ENCODE measurements at regions not wholly inside any gene's neighbourhood (a gene's known extent, or its start where the extent isn't known, plus 50 kb on each side); places are given as distances from the start of the nearest gene placed in this dataset.

DNA sequence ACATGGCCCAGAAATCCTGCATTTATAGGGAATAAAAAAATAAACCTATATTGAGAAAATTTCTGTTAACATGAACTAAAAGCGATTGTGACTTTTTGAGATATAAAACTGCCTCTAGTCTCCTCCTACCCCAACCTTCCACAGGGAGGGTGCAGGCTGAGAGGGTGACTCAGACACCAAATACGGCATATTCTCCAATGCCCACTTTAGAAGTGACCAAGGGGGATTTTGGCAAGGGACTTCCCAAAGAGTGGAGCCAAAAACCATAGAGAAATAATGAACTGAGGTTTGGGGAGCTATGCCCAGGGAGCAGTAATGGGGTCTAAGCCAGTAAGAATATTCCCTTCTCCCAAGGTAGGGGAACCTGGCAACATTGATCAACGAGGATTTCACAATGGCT lies 124.9 kb upstream of the ZC3H12C start:
- DNase-seq (ENCODE audit: low read depth), result no peak
- TF ChIP-seq, protein P1, sequence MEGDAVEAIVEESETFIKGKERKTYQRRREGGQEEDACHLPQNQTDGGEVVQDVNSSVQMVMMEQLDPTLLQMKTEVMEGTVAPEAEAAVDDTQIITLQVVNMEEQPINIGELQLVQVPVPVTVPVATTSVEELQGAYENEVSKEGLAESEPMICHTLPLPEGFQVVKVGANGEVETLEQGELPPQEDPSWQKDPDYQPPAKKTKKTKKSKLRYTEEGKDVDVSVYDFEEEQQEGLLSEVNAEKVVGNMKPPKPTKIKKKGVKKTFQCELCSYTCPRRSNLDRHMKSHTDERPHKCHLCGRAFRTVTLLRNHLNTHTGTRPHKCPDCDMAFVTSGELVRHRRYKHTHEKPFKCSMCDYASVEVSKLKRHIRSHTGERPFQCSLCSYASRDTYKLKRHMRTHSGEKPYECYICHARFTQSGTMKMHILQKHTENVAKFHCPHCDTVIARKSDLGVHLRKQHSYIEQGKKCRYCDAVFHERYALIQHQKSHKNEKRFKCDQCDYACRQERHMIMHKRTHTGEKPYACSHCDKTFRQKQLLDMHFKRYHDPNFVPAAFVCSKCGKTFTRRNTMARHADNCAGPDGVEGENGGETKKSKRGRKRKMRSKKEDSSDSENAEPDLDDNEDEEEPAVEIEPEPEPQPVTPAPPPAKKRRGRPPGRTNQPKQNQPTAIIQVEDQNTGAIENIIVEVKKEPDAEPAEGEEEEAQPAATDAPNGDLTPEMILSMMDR (conservative IDR thresholded peaks at IDR 0.05; ENCODE audit: control insufficient read depth, insufficient read depth, low read depth, low read length), result no peak
- no peak overlapping the region for H3K4me3 ChIP-seq (ENCODE audit: control insufficient read depth, low read depth, low read length)

DNA sequence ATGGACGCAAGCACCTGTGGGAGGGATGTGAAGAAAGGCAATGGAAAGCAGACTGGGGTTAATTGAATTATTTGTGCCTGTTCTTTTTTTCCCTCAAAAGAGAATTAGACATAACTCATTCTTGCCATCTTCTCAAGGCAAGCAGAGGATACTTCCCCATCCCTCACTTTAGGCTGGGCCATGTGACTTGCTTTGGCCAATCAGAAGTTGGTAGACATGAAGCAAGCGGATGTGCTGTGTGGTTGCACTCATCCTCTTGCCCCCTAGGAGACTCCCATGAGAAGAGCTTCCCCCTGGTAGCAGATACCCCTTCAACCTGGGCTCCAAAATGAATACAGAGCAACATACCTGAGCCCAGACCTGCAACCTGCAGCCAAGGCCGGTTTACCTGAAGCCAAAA lies 124.4 kb upstream of the ZC3H12C start:
- no peak overlapping the region for H3K4me3 ChIP-seq (ENCODE audit: control insufficient read depth, low read depth, low read length)
- DNase-seq (ENCODE audit: low read depth), result no peak
- TF ChIP-seq, protein P1 (conservative IDR thresholded peaks at IDR 0.05; ENCODE audit: control insufficient read depth, insufficient read depth, low read depth, low read length), result no peak

DNA sequence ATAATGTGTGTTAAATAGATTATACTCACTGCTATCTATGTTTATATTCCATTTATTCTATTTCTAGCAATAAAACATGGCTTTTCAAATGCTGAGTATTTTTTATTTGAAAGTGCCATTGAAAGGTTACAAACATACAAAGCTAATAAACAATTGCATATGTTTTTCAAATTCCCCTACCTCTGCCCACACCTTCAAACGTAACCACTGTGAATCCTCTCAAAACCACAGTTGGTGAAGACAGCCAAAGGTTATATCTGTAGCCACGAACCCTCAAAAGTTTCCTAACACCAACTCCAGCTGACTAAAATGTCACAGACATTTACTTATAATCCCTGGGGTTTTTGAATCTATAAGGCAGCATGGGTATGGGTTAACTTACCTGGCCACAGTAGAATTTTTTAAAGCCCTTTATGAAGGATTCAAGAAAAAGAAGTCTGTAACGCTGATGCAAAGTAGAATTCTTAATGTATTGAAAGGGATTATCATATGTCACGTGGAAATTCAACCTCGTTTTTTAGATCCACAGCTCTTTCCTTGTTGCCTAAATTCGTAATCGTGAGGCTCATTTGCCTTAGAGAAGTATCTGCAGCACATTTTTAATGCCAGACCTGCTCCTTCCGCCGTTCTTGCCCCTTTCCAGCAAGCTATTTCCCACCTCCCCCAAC lies 122.5 kb upstream of the ZC3H12C start:
- DNase-seq (ENCODE audit: low read depth), result no peak

DNA sequence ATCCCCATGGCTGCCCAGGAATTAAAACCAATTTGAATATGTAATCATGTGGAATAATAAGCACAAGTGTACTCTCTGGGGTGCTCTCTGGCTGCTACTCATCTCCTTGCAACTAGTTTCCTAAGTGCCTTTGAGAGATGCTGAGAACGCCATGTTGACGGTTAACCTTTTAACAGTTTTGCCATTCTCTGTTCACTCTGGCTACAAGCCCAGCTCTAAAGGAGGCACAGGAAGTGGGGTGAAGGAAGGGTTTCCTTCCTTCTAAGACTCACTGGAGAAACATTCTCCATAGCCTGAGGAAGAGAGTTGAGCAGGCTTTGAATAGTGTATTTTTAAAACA lies 122.0 kb upstream of the ZC3H12C start:
- TF ChIP-seq, protein P1 (conservative IDR thresholded peaks at IDR 0.05; ENCODE audit: control insufficient read depth, insufficient read depth, low read depth, low read length), result no peak
- H3K4me3 ChIP-seq (ENCODE audit: control insufficient read depth, low read depth, low read length), result no peak overlapping the region
- peak; percentile 63 for DNase-seq (ENCODE audit: low read depth)

More for the DNA sequence above, 122.5 kb upstream of the ZC3H12C start:
- H3K4me3 ChIP-seq (ENCODE audit: control insufficient read depth, low read depth, low read length), result no peak overlapping the region
- TF ChIP-seq, protein P1 (conservative IDR thresholded peaks at IDR 0.05; ENCODE audit: control insufficient read depth, insufficient read depth, low read depth, low read length), result no peak

DNA sequence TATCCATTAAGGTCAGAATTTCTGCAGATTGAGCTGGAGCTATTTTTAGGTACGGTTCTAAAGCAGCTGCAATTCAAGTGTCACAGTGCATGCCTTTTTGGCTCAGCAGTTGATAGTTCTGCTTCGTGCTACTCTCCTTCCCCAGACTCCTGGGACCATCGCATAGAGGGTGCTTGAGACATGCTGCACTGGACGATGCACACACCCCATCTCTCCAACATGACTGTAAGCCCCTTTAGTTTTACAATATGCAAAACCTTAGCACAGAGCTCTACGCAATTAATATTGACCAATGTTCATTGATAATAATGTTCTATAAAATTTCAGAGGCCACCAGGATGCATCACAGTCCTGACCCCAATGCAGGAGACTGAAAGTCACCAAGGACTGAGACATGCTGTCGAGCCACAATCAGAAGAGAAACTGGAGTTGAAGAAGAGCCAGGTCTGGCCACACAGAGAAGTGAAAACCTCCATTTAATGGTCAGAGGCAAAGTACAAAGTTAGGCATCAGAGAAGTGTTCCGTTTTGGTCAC lies 120.9 kb upstream of the ZC3H12C start:
- no peak overlapping the region for H3K4me3 ChIP-seq (ENCODE audit: control insufficient read depth, low read depth, low read length)
- TF ChIP-seq, protein P1 (conservative IDR thresholded peaks at IDR 0.05; ENCODE audit: control insufficient read depth, insufficient read depth, low read depth, low read length), result no peak
- no peak for DNase-seq (ENCODE audit: low read depth)

DNA sequence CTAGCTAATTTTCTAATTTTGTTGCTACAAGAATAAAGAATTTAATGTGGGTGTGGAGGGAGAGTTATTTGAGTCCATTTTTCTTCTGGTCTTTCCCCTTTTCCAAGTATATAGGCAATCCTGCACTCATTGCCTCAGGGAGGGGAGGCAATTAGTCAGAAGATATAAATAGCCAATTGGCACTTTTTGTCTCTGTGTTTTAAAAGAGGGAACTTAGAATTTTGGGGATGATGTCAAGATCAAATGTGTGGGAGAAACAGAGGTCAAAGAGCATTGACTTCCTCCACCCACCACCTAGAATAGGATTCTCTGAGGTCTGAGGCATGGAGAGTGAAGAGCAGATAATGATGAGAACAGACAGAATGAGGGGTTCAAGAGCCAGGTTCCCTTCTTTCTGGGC lies 120.3 kb upstream of the ZC3H12C start:
- H3K4me3 ChIP-seq (ENCODE audit: control insufficient read depth, low read depth, low read length), result no peak overlapping the region
- TF ChIP-seq, protein P1 (conservative IDR thresholded peaks at IDR 0.05; ENCODE audit: control insufficient read depth, insufficient read depth, low read depth, low read length), result no peak
- no peak for DNase-seq (ENCODE audit: low read depth)

All from fibroblast of mammary gland (primary cell).